Liver (tissue), 8 donors: ENCODE measurements at regions not wholly inside any gene's neighbourhood (a gene's known extent, or its start where the extent isn't known, plus 50 kb on each side); places are given as distances from the start of the nearest gene placed in this dataset.

Experiments
- DNase-seq: peaks from one replicate; pipeline ENCODE4 v3.0.0-alpha.2; 2017; ENCODE audit warnings: low spot score
- H3K27ac ChIP-seq, 2 donors: one replicate each; pipeline ENCODE4 v1.7.0; 2013; ENCODE audit warnings: inconsistent platforms in 2 of 2, low read length in 2 of 2, control low read depth in 1 of 2, low read depth in 1 of 2, mild to moderate bottlenecking in 1 of 2
- H3K27me3 ChIP-seq, 4 donors: one replicate each; pipeline versions ENCODE4 v1.6.1 to v1.7.0; 2013; ENCODE audit warnings: low read length in 3 of 4, inconsistent platforms in 1 of 4, mild to moderate bottlenecking in 1 of 4, moderate library complexity in 1 of 4; ENCODE audit not compliant: control insufficient read depth in 4 of 4, insufficient read depth in 4 of 4
- H3K36me3 ChIP-seq, 4 donors: one replicate each; pipeline versions ENCODE4 v1.6.1 to v1.7.0; 2013; ENCODE audit warnings: low read length in 3 of 4, mild to moderate bottlenecking in 3 of 4, low read depth in 1 of 4, moderate library complexity in 1 of 4; ENCODE audit not compliant: control insufficient read depth in 4 of 4, insufficient read depth in 3 of 4
- H3K4me1 ChIP-seq, 4 donors: one replicate each; pipeline versions ENCODE4 v1.6.1 to v1.7.0; 2013; ENCODE audit warnings: low read length in 3 of 4, mild to moderate bottlenecking in 3 of 4, moderate library complexity in 1 of 4; ENCODE audit not compliant: control insufficient read depth in 4 of 4, insufficient read depth in 4 of 4
- H3K4me3 ChIP-seq, 3 donors: one replicate each; pipeline versions ENCODE4 v1.6.1 to v1.7.0; 2013; ENCODE audit warnings: low read length in 3 of 3, control low read depth in 1 of 3, low read depth in 1 of 3, mild to moderate bottlenecking in 1 of 3
- H3K9ac ChIP-seq, 2 donors: one replicate each; pipeline ENCODE4 v1.7.0; 2013; ENCODE audit warnings: low read length in 2 of 2, mild to moderate bottlenecking in 2 of 2, moderate library complexity in 2 of 2, control low read depth in 1 of 2, low read depth in 1 of 2
- H3K9me3 ChIP-seq, 4 donors: one replicate each; pipeline versions ENCODE4 v1.6.1 to v1.7.0; 2013; ENCODE audit warnings: low read length in 3 of 4; ENCODE audit not compliant: control insufficient read depth in 4 of 4
- ATF3 ChIP-seq: IDR thresholded peaks from 2 replicates; pipeline ENCODE4 v1.6.1; 2016; ENCODE audit warnings: antibody characterized with exemption
- CTCF ChIP-seq: fragments of 150-350 bp; IDR thresholded peaks from 2 replicates; pipeline ENCODE4 v1.5.1; 2017; ENCODE audit warnings: improper control_type of control experiment, low read depth, low read length; ENCODE audit not compliant: missing input control
- EGR1 ChIP-seq, 2 donors: IDR thresholded peaks; 2 replicates each; pipeline ENCODE4 v1.6.1; 2016 to 2018; ENCODE audit warnings: antibody characterized with exemption in 2 of 2, low read depth in 2 of 2
- FOXA1 ChIP-seq: IDR thresholded peaks from 2 replicates; pipeline ENCODE4 v1.6.1; 2016; ENCODE audit warnings: antibody characterized with exemption
- FOXA2 ChIP-seq: IDR thresholded peaks from 2 replicates; pipeline ENCODE4 v1.6.1; 2016; ENCODE audit warnings: antibody characterized with exemption
- GABPA ChIP-seq, 2 donors: IDR thresholded peaks in 1 of 2; conservative IDR thresholded peaks in 1 of 2; 2 replicates each; pipeline ENCODE4 v1.6.1; 2016; ENCODE audit warnings: antibody characterized with exemption in 2 of 2, mild to moderate bottlenecking in 1 of 2, moderate library complexity in 1 of 2
- HNF4A ChIP-seq, 2 donors: conservative IDR thresholded peaks; 2 replicates each; pipeline ENCODE4 v1.6.1; 2016; ENCODE audit warnings: antibody characterized with exemption in 2 of 2, mild to moderate bottlenecking in 2 of 2
- HNF4G ChIP-seq: IDR thresholded peaks from 2 replicates; pipeline ENCODE4 v1.6.1; 2016; ENCODE audit warnings: antibody characterized with exemption
- JUND ChIP-seq, 2 donors: IDR thresholded peaks; 2 replicates each; pipeline ENCODE4 v1.6.1; 2016; ENCODE audit warnings: antibody characterized with exemption in 2 of 2
- MAX ChIP-seq: IDR thresholded peaks from 2 replicates; pipeline ENCODE4 v1.6.1; 2016; ENCODE audit warnings: antibody characterized with exemption
- NR2F2 ChIP-seq: IDR thresholded peaks from 2 replicates; pipeline ENCODE4 v1.6.1; 2016; ENCODE audit warnings: antibody characterized with exemption
- RAD21 ChIP-seq, 2 donors: IDR thresholded peaks; 2 replicates each; pipeline ENCODE4 v1.6.1; 2016; ENCODE audit warnings: antibody characterized with exemption in 2 of 2, mild to moderate bottlenecking in 2 of 2
- REST ChIP-seq: IDR thresholded peaks from 2 replicates; pipeline ENCODE4 v1.6.1; 2016; ENCODE audit warnings: antibody characterized with exemption, mild to moderate bottlenecking
- RXRA ChIP-seq, 2 donors: IDR thresholded peaks; 2 replicates each; pipeline ENCODE4 v1.6.1; 2017 to 2018; ENCODE audit warnings: antibody characterized with exemption in 2 of 2, mild to moderate bottlenecking in 1 of 2
- SP1 ChIP-seq: IDR thresholded peaks from 2 replicates; pipeline ENCODE4 v1.6.1; 2018; ENCODE audit warnings: antibody characterized with exemption, mild to moderate bottlenecking
- TAF1 ChIP-seq: conservative IDR thresholded peaks from 2 replicates; pipeline ENCODE4 v1.6.1; 2016; ENCODE audit warnings: antibody characterized with exemption, mild to moderate bottlenecking
- YY1 ChIP-seq: IDR thresholded peaks from 2 replicates; pipeline ENCODE4 v1.6.1; 2016; ENCODE audit warnings: antibody characterized with exemption, mild to moderate bottlenecking
- ZBTB33 ChIP-seq: IDR thresholded peaks from 2 replicates; pipeline ENCODE4 v1.6.1; 2016; ENCODE audit warnings: antibody characterized with exemption
- WGBS: extraction: QIAGEN DNeasy Blood & Tissue Kit; methylation state at CpG from one replicate; pipeline ENCODE4 v1.1.7; 2013; 5-methylcytosine and 5-hydroxymethylcytosine counted together
- donor health status: healthy.
- donor health status: healthy.
- donor health status: healthy.
- donor health status: healthy.
- donor health status: healthy.

- no peaks in the 10 kb centered on the region for H3K9me3 ChIP-seq
- H3K4me3 ChIP-seq: no peak overlapping the region
- DNase-seq: no peak
- H3K27me3 ChIP-seq: no peaks in the 10 kb centered on the region
- no peak overlapping the region for H3K27ac ChIP-seq
- no peaks in the 10 kb centered on the region for H3K36me3 ChIP-seq
- H3K4me1 ChIP-seq: peaks cover 0 to 3% (median under 1%) of the 10 kb centered on the region in 4 donors
- 83% methylated on average over 2 of the region's 2 CpGs for WGBS
- TF ChIP-seq YY1 (no peak), NR2F2 (no peak), EGR1 (IDR thresholded peaks at IDR 0.05; ENCODE audit: low read depth in 2 of 2) (no peak), HNF4G (no peak), TAF1 (no peak), REST (no peak), GABPA (IDR thresholded peaks at IDR 0.05 in 1 of 2, conservative IDR thresholded peaks at IDR 0.05 in 1 of 2) (no peak), FOXA2 (no peak), RAD21 (IDR thresholded peaks at IDR 0.05) (no peak), MAX (no peak), FOXA1 (no peak), RXRA (IDR thresholded peaks at IDR 0.05) (no peak), HNF4A (conservative IDR thresholded peaks at IDR 0.05) (no peak), CTCF (no peak), ZBTB33 (no peak), SP1 (no peak), ATF3 (no peak), JUND (IDR thresholded peaks at IDR 0.05) (no peak)
- H3K9ac ChIP-seq: no peak overlapping the region
These were observed 179.6 kb upstream of the THRB start for GRCh38 chr3:24674261-24674660.

GRCh38 chr3:24678021-24678420 is 183.4 kb upstream of the THRB start:
- 30% methylated on average over 2 of the region's 2 CpGs for WGBS
- no peaks in the 10 kb centered on the region for H3K9me3 ChIP-seq
- H3K36me3 ChIP-seq: no peaks in the 10 kb centered on the region
- H3K27me3 ChIP-seq: no peaks in the 10 kb centered on the region
- no peak overlapping the region for H3K9ac ChIP-seq
- H3K27ac ChIP-seq: no peak overlapping the region
- DNase-seq: no peak
- no peak overlapping the region for H3K4me3 ChIP-seq
- peaks cover 0 to 2% (median 0%) of the 10 kb centered on the region in 4 donors for H3K4me1 ChIP-seq
- TF ChIP-seq EGR1 (IDR thresholded peaks at IDR 0.05; ENCODE audit: low read depth in 2 of 2): no peak
- no peak for TF ChIP-seq NR2F2
- TF ChIP-seq HNF4G: no peak
- no peak for TF ChIP-seq ATF3
- TF ChIP-seq CTCF: no peak
- no peak for TF ChIP-seq JUND (IDR thresholded peaks at IDR 0.05)
- no peak for TF ChIP-seq GABPA (IDR thresholded peaks at IDR 0.05 in 1 of 2, conservative IDR thresholded peaks at IDR 0.05 in 1 of 2)
- TF ChIP-seq FOXA2: no peak
- TF ChIP-seq RAD21 (IDR thresholded peaks at IDR 0.05): no peak
- no peak for TF ChIP-seq TAF1
- TF ChIP-seq REST: no peak
- no peak for TF ChIP-seq HNF4A (conservative IDR thresholded peaks at IDR 0.05)
- TF ChIP-seq YY1: no peak
